ENCODE measurements at regions not wholly inside any gene's neighbourhood (a gene's known extent, or its start where the extent isn't known, plus 50 kb on each side); places are given as distances from the start of the nearest gene placed in this dataset.

DNA sequence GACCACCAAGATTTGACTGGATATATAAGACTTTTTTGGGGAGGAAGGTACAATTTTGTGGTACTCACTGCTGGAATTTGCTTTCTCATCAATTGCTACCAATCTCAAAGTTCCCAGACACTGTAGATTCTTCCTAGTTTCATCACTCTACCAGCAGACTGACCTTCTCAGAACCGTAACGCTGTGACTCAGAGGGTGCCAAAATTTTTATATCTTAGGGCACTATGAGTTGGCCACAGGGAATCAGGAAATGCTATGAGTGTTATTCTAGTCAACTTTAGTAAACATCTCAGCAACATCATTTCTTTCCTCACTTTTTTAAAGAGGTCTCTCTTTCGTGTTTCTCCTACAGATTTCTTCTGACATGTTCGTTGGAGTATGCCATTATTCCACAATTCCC is 499.0 kb downstream of the TMX3 start:
- TF ChIP-seq CTCF (IDR thresholded peaks at IDR 0.05): no peak
- no peak for TF ChIP-seq POLR2A (IDR thresholded peaks at IDR 0.05)

All from ovary (tissue), 3 donors.